Neural crest cell (in vitro differentiated cells): ENCODE measurements at regions not wholly inside any gene's neighbourhood (a gene's known extent, or its start where the extent isn't known, plus 50 kb on each side); places are given as distances from the start of the nearest gene placed in this dataset.

Experiments
- DNase-seq: peaks from one replicate; pipeline ENCODE4 v3.0.0; 2021; ENCODE audit warnings: low read depth, mixed read lengths, low spot score
- H3K27ac Mint-ChIP-seq: one replicate; pipeline ENCODE4 v1.8.0; 2021; ENCODE audit warnings: mild to moderate bottlenecking, mixed read lengths; ENCODE audit not compliant: unreplicated experiment
- H3K27me3 Mint-ChIP-seq: 2 replicates; pipeline ENCODE4 v1.8.0; 2021; ENCODE audit warnings: low read depth, mild to moderate bottlenecking, mixed read lengths
- H3K36me3 Mint-ChIP-seq: 2 replicates; pipeline ENCODE4 v1.8.0; 2021; ENCODE audit warnings: low read depth, mild to moderate bottlenecking, mixed read lengths
- H3K4me1 Mint-ChIP-seq: 2 replicates; pipeline ENCODE4 v1.8.0; 2021; ENCODE audit warnings: mixed read lengths
- H3K4me3 Mint-ChIP-seq: one replicate; pipeline ENCODE4 v1.8.0; 2021; ENCODE audit warnings: mild to moderate bottlenecking, mixed read lengths
- H3K9me3 Mint-ChIP-seq: 2 replicates; pipeline ENCODE4 v1.8.0; 2021; ENCODE audit warnings: mixed read lengths
- TF ChIP-seq, protein P1 (sequence below): fragments of 200-600 bp; sonication (generic); conservative IDR thresholded peaks from 2 replicates; pipeline ENCODE4 v1.5.0; 2021; ENCODE audit warnings: antibody characterized with exemption, mild to moderate bottlenecking

DNA sequence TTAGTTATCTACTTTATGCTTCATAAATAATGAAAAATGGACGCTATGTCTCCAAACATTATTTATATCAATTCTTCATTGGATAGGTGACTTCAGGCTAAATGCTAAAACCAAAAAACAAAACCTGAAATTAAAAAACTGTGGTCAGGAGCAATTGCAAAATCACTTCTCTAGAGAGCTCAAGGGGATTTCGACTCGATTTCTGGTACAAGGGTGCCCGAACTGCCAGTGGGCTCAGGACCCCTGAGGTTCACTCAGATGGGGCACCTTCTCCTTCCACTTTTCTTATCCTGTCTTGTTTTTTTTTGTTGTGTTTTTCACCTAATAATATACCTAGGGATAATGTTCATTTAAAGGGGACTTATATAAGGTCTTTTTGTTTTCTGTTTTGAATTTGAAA, 65.8 kb upstream of the CELF4 start:
- no peaks in the 10 kb centered on the region for H3K9me3 Mint-ChIP-seq
- no peak overlapping the region for H3K27ac Mint-ChIP-seq
- H3K36me3 Mint-ChIP-seq, result no peaks in the 10 kb centered on the region
- peaks cover 12% of the 10 kb centered on the region for H3K27me3 Mint-ChIP-seq
- no peak overlapping the region for H3K4me3 Mint-ChIP-seq
- no peak for DNase-seq
- H3K4me1 Mint-ChIP-seq, result no peaks in the 10 kb centered on the region
- TF ChIP-seq, protein P1, sequence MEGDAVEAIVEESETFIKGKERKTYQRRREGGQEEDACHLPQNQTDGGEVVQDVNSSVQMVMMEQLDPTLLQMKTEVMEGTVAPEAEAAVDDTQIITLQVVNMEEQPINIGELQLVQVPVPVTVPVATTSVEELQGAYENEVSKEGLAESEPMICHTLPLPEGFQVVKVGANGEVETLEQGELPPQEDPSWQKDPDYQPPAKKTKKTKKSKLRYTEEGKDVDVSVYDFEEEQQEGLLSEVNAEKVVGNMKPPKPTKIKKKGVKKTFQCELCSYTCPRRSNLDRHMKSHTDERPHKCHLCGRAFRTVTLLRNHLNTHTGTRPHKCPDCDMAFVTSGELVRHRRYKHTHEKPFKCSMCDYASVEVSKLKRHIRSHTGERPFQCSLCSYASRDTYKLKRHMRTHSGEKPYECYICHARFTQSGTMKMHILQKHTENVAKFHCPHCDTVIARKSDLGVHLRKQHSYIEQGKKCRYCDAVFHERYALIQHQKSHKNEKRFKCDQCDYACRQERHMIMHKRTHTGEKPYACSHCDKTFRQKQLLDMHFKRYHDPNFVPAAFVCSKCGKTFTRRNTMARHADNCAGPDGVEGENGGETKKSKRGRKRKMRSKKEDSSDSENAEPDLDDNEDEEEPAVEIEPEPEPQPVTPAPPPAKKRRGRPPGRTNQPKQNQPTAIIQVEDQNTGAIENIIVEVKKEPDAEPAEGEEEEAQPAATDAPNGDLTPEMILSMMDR, result no peak

DNA sequence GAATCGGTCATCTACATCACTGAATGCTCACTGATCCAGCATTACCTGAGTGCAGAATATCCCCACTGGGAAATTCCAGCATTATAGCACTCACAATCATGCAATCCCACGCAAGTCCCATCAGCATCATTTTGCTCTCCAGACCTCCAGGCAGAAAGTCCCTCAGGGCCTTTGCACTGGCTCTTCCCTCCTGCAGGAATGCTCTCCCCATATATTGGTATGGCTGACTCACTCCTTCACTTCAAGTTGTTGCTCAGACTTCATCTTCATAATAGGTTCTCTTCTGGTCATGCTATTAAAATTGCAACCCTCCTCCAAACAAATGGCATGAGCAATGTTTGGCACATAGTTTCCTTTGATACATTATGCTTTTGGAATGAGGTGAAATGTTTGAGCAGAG, 64.7 kb upstream of the CELF4 start:
- peaks cover 6% of the 10 kb centered on the region for H3K4me1 Mint-ChIP-seq

DNA sequence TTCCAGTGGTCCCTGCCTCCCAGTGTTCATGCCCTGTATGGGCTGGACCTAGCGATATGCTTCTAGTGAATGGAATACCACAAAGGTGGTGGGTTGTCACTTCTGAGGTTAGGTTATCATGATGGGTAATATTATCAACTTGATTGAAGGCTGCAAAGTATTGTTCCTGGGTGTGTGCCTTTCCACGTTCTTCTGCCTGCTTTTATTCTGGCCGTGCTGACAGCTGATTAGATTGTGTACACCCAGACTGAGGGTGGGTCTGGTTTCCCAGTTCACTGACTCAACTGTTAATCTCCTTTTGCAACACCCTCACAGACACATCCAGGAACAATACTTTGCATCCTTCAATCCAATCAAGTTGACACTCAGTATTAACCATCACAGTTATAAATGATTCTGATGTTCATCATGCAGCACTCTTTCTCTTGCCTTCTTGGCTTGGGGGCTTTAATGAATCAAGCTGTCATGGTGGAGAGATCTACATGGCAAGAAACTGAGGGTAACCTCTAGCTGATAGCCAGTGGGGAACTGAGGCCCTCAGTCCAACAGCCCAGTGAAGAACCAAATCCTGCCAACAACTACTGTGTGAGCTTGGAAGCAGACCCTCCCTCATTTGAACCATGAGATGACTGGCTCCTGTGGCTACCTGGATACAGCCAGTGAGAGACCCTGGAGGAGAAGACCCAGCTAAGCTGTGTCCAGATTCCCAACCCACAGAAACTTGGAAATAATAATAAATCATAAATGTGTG, 63.0 kb upstream of the CELF4 start:
- peaks cover 12% of the 10 kb centered on the region for H3K27me3 Mint-ChIP-seq

More for the DNA sequence above, 64.7 kb upstream of the CELF4 start:
- Mint-ChIP-seq H3K4me3 (no peak overlapping the region), H3K27ac (no peak overlapping the region), H3K27me3 (peaks cover 12% of the 10 kb centered on the region), H3K36me3 (no peaks in the 10 kb centered on the region), H3K9me3 (no peaks in the 10 kb centered on the region)
- DNase-seq, result no peak
- TF ChIP-seq, protein P1, result no peak

DNA sequence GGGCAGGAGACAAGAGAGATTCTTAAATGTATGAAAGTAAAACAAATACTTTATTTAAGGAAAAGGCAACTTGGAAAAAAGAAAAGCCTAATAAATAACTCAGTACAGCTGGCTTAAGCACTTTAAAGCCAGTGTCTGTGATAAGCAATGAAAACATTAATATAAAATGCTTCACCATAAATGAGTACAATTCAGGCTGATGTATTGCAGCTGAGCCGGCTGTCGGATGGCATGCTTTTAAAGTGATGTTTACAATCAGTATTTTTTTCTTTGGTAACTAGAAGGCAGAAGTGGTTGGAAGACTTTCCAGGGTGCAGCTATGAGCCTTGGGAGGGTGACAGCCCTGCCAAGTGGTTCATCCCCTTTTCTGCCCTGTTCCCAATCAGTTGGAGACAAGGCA, 58.7 kb upstream of the CELF4 start:
- H3K4me1 Mint-ChIP-seq, result peaks cover 16% of the 10 kb centered on the region
- no peak for DNase-seq
- H3K4me3 Mint-ChIP-seq, result no peak overlapping the region
- peaks cover 5% of the 10 kb centered on the region for H3K9me3 Mint-ChIP-seq
- no peak overlapping the region for H3K27ac Mint-ChIP-seq
- no peaks in the 10 kb centered on the region for H3K36me3 Mint-ChIP-seq
- H3K27me3 Mint-ChIP-seq, result peaks cover 11% of the 10 kb centered on the region
- TF ChIP-seq, protein P1, result no peak

More for the DNA sequence above, 63.0 kb upstream of the CELF4 start:
- Mint-ChIP-seq H3K4me1 (peaks cover 9% of the 10 kb centered on the region), H3K4me3 (no peak overlapping the region), H3K27ac (no peak overlapping the region), H3K9me3 (no peaks in the 10 kb centered on the region), H3K36me3 (no peaks in the 10 kb centered on the region)
- TF ChIP-seq, protein P1, result no peak
- DNase-seq, result no peak

DNA sequence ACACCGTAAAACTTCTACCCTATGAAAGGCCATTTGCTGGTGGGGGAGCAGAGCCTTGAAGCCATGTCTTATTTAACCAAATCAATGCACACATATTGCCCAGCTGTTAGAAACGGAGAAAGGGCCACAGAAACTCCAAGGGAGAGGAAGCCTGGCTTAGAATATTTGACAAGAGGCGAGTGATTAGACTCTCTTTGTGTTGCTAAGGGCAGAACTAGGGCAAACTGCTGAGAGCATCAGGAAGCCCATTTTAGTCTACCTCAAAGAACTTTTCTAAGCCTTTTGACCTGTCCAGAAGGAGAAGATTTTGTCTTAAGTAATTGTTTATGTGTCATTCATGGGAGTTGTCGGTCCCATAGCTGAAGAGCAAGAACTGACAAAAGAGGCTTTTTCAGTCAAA, 54.4 kb upstream of the CELF4 start:
- TF ChIP-seq, protein P1, result no peak
- H3K27ac Mint-ChIP-seq, result no peak overlapping the region
- H3K4me3 Mint-ChIP-seq, result no peak overlapping the region
- H3K4me1 Mint-ChIP-seq, result peaks cover 7% of the 10 kb centered on the region
- H3K27me3 Mint-ChIP-seq, result peaks cover 2% of the 10 kb centered on the region
- peaks cover 8% of the 10 kb centered on the region for H3K9me3 Mint-ChIP-seq
- no peak for DNase-seq
- H3K36me3 Mint-ChIP-seq, result no peaks in the 10 kb centered on the region
